ENCODE measurements at regions not wholly inside any gene's neighbourhood (a gene's known extent, or its start where the extent isn't known, plus 50 kb on each side); places are given as distances from the start of the nearest gene placed in this dataset.
"Not testable (repeated sequence)": the region's sequence is repeated elsewhere in the genome, so short reads cannot be mapped to it uniquely, and the experiment has no call there.

DNA sequence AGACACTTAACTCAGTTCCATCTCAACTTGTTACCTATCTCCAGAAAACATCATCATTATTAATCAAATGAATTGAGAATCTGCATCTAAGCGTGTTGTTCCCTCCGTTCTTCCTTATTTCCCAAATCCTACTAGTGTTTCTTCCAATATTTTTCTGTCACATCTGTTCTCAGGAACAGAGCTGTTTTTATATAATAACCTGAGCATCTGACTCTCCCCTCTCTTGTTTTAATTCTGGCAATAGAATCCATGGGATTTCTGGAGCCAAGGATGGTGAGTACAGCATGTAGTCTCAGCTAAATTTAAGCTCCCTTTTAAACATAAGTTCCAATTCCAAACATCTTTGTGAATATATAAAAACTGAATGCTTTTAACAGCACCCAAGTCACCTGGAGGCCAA lies 558.3 kb downstream of the DTWD2 start:
- in situ Hi-C loops (cut with HindIII; ENCODE audit: low sequenced_read_pairs): no loop called here

DNA sequence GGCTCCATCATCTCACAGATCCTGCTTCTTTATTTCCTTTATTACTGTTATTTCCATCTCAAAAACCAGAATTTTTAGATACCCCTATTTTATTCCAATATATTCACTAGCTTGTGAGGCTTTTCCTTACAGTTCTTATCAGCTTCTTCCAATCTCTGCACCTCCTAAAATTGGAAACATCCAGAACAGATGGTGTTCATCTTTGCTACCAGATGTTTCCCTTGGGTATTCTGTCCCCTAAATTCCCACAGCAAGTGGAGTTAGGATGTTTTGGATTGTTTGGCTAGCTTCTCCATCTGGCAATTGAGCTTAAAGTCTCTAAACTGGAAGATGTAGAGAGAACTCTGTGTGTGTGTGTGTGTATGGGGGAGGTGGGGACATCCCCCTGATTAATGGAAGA lies 580.4 kb downstream of the DTWD2 start:
- in situ Hi-C loops (cut with HindIII; ENCODE audit: low sequenced_read_pairs): no loop called here

DNA sequence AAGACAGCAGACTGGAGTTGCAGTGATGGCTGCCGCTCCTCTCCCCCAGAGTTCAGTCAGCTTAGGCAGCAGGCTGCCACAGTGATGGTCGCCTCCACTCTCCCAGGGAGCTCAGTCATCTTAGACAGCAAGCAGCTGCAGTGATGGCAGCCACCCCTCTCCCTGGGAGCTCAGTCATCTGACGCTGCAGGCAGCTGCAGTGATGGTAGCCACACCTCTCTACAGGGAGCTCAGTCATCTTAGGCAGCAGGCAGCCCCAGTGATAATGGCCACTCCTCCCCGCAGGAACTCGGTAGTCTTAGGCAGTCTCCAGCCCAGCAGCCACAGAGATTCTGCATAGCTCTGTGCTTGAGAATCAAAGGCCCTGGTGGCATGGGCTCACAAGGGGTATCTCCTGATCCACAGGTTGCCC lies 582.7 kb downstream of the DTWD2 start:
- in situ Hi-C loops (cut with HindIII; ENCODE audit: low sequenced_read_pairs): no loop called here

DNA sequence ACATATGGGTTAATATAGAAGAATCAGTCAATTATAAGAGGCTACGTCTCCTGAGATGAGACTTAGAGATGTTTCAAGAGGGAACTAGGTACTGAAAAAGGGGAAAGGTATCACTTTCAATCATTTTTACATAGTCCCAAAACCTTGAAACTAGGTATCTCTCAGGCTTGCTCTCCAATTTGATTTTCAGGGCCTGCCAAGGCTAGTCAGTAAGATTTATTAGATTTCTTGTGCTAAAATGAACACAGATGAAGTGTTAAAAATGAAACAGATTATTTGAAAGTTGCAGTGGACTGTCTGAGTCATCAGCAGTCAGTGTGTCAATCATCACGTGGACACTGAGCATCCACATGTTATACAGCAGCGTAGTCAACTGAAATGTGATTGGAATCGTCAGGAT lies 591.1 kb downstream of the DTWD2 start:
- in situ Hi-C loops (cut with HindIII; ENCODE audit: low sequenced_read_pairs): no loop called here

DNA sequence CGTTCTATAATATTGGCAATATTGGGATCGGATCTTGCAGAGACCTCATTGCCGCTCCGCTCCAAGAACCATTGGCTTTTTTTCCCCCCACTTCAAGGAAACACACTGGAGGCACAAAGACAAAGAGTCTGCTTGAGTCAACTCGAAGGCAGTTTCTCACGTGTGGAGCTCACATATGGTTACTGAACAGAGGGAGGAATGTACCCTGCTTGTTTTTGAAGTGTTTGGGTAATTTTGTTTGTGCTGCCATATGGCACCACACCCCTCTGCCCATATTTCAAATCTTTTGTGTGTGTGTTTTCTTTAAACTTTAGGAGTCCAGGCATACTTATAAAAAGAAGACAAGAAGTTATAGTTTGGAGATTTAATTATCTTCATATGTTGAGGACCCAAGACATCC lies 595.9 kb downstream of the DTWD2 start:
- in situ Hi-C loops (cut with HindIII; ENCODE audit: low sequenced_read_pairs): no loop called here

DNA sequence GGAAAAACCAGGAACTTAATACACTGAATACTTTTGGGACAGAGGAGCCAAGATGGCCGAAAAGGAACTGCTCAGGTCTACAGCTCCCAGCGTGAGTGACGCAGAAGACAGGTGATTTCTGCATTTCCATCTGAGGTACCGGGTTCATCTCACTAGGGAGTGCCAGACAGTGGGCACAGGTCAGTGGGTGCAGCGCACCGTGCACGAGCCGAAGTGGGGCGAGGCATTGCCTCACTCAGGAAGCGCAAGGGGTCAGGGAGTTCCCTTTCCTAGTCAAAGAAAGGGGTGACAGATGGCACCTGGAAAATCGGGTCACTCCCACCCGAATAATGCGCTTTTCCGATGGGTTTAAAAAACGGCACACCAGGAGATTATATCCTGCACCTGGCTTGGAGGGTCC lies 605.4 kb downstream of the DTWD2 start:
- in situ Hi-C loops (cut with HindIII; ENCODE audit: low sequenced_read_pairs): not testable (repeated sequence)

DNA sequence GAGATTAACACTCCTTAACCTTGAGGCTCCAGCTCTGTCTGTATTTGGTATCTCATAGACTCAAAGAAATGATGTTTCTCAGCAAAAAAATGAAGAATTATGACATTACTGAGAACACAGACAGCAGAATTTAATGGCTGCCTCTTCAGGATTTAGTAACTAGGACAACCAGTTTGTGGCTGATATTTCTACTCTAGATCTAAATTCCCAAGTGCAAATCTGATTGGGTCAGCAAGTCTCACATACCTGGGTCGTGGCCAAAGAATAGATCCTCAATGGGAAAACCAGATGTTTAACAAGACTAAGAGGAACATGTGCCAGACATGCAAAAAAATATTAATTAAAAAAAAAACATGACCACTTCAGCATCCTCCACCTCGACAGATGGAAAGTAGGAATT lies 608.9 kb downstream of the DTWD2 start:
- in situ Hi-C loops (cut with HindIII; ENCODE audit: low sequenced_read_pairs): no loop called here

DNA sequence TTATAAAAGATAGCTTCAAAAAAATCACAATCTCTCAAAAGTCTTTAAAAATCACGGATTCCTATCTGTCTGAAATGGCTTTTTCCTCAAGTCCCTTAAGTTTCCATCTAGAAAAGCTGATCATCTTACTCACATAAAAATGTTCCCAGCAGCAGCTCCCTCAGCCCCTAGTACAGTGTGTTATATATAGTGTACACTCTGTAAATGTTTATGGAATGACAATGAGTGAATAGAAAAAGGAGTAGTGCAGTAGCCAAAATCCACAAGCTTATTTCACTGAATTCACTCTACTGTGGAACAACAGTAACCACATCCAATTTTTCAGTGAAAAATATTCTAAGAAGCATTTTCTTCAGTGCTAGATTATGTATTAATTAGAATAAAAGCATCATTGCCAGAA lies 609.4 kb downstream of the DTWD2 start:
- in situ Hi-C loops (cut with HindIII; ENCODE audit: low sequenced_read_pairs): no loop called here

DNA sequence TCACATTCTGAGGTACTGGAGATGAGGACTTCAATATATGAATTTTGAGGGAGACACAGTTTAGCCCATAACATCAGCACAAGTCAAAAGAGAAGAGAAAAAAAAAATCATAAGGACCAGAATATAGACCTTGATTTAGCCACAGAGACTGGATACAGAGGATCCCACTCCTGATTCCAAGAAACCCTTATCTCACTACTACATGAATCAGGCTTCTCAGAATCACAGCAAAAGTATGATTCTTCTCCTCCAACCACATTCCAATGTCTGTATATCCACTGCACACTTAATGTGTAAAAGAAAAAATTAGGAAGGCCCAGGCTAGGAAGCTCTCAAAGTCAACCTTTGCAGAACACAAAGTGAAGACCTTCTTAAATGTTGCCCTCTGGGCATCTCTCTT lies 610.9 kb downstream of the DTWD2 start:
- in situ Hi-C loops (cut with HindIII; ENCODE audit: low sequenced_read_pairs): no loop called here

DNA sequence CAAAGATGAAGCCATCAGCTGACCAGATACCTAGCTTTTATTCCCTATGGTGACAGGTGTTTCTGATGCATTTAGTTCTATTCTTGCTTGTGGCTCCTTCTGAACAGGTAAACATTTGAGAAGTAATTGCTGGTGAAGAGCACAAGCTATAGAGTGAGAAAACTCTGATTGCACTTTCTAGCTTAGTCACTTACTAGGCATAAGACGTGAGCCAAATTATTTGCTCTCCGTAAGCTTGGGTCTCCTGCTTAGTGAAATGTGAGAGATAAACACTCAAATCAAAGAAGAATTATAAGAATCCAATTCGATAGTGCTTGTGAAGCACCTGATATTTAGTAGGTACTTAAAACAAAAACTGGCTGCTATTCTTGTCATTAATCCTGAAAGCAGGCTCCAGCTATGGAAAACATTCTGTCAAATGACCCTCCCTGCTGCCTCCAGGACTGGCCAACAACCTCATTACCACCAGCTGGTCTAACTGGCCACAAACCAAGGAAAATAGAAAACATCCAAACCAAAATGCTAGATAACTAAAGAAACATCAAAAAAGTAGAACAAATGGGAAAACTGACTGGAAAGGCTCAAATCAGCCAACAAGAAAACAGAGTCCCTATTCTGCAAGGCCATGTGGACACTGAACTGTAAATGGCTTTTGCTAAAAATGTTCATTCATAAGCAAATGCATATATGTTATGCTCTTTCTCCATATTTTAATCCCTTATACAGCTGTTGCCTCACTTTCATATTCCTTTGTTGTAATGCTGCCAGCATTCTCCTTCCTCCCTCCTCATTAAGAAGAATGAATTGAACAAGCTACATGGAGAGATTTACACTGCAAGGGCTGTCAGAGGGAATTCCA lies 616.1 kb downstream of the DTWD2 start:
- in situ Hi-C loops (cut with HindIII; ENCODE audit: low sequenced_read_pairs): no loop called here

DNA sequence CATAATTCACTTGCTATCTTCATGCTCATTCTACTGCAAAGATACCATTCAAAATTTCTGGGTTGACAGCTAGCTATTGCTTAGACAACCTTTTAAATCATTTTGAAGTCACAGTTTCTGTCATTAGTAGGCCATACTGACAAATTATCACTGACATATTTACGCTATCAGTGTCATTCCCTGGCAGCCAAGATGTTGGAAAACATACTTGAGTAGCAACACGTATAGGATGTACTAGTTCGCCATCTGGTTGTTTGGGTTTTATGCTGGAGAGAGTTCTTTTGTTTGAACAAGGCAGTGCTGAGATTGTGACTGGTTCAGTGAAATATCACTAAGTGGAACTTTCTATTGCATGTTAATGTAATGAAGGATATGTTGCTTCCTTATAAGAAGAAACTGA lies 621.9 kb downstream of the DTWD2 start:
- in situ Hi-C loops (cut with HindIII; ENCODE audit: low sequenced_read_pairs): no loop called here

DNA sequence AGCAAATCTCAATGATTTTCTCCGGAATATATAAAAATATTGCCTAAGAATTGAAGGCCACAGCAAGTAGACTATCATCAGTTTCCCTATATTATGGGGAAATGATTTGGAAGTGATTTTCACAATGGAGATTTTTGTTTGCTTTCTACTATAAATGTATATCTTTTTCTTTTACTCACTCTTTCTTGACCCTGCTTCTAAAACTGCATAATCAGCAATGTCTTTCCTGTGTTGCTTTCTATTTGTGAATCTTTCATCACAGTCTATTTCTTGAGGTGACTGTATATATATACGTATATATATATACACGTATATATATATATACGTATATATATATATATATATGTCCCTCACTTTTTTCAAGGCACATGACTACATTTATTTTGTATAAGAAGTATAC lies 622.6 kb downstream of the DTWD2 start:
- in situ Hi-C loops (cut with HindIII; ENCODE audit: low sequenced_read_pairs): no loop called here

DNA sequence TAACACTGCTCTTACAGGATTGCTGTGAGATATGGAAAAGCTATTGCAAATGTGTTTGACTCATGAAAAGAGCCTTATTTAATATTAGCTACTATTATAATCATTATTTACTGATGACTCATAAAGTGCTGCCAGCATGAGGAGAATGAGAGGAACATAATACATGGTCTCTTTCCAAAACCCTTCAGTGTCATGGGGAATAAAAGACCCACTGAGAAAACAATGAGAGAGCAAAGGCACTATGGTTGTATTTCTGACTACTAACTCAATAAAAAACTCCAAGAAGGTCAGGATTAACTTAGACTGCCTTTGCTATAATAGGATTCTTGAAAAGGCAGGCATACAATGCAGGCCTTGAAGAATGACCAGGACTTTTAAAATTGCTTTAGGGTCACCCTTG lies 633.5 kb downstream of the DTWD2 start:
- in situ Hi-C loops (cut with HindIII; ENCODE audit: low sequenced_read_pairs): no loop called here

DNA sequence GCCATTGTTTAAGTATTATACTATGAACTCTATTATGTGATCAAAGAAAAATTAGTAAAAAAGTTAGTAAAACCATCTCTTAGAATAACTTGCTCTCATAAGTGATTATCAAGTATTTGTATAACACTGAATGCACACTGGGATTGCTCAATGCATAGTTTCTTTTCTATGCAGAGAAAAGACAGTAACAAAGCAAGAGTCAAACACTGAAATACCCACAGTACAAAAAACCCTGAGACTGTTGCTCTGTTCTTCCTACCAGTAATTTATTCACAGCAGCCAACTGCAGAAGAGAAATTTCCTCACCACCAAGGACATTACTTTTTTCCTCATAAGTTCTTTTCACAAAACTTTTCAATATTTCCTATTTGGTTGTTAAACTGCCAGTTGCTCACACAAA lies 634.4 kb downstream of the DTWD2 start:
- in situ Hi-C loops (cut with HindIII; ENCODE audit: low sequenced_read_pairs): no loop called here

DNA sequence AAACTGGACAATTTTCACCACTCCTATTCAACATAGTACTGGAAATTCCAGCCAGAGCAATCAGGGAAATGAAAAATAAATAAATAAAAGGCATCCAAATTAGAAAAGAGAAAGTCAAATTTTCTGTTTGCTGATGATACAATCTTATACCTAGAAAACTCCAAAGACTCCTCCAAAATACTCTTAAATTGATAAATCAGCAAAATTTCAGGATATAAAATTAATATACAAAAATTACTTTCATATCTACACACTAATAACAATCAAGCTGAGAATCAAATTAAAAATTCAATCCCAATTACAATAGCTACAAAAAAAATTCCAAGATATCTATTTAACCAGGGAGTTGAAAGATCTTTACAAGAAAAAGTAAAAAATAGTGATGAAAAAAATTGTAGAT lies 651.9 kb downstream of the DTWD2 start:
- in situ Hi-C loops (cut with HindIII; ENCODE audit: low sequenced_read_pairs): no loop called here

DNA sequence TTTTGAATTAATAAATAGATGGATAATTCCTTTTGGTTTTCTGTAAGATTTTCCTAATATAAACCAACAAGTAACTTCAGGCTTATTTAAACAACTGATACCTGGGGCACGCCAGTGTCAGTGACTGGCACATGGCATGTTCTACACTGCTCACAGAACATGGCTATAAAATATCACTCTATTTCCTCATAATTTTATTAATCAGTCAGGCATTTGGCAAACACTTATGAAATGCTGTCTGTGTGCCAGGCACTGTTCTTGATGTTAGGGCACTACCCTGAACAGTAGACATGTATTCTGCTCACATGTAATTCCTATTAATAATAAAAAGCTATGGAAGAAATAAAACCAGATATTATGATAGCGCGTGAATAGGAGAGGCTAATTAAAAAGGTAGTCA lies 661.0 kb downstream of the DTWD2 start:
- in situ Hi-C loops (cut with HindIII; ENCODE audit: low sequenced_read_pairs): no loop called here

DNA sequence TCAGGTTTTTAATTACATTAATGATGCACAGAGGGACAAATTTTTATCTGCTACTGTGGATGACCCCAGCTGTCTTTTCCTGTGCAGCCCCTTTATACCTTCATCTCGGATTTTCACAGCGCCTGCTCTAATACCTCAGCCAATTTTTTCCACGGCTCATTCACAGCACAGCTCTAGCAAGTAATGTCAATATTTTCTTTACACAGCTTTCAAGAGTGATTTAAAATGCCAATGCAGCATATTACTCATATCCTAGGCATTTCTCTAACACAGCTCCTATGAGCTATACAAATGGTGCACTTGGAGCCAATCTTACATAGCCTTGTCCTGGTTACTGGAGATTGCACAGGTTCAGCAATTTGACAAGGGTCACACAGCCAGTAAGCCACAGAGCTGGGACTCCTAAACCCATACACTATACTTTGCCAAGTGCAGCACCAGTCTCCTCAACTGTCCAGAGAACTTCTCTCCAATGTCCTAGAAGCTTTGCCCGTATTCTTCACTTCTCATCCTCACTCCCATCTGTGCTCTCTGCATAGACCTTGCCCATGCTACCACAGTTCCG lies 661.8 kb downstream of the DTWD2 start:
- in situ Hi-C loops (cut with HindIII; ENCODE audit: low sequenced_read_pairs): no loop called here

DNA sequence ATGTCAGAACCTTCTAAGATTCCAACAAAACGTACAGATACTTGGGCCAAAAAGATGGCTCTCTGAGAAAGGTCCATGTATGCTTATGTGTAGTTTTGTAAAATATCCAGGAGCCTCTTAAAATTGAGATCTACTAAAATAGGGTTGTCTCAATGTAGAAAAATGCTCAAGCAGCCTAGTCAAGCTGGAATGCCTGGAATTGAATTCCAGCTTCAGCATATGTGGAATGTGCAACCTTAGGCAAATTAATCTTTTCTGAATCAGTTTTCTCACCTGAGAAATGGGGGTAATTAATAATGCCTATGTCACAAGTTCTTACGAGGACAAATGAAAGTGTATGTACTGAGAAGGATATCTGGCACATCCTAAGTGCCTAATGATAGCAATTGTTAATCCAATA lies 662.4 kb downstream of the DTWD2 start:
- in situ Hi-C loops (cut with HindIII; ENCODE audit: low sequenced_read_pairs): no loop called here

DNA sequence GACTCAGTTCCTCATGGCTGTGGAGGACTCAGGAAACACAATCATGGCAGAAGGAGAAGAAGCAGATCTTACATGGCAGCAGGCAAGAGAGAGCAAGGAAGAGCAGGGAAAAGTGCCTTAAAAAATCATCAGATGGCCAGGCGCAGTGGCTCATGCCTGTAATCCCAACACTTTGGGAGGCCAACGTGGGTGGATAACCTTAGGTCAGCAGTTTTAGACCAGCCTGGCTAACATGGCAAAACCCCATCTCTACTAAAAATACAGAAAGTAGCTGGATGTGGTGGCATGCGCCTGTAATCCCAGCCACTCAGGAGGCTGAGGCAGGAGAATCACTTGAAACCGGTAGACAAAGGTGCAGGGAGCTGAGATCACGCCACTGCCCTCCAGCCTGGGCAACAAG lies 664.6 kb downstream of the DTWD2 start:
- in situ Hi-C loops (cut with HindIII; ENCODE audit: low sequenced_read_pairs): not testable (repeated sequence)

DNA sequence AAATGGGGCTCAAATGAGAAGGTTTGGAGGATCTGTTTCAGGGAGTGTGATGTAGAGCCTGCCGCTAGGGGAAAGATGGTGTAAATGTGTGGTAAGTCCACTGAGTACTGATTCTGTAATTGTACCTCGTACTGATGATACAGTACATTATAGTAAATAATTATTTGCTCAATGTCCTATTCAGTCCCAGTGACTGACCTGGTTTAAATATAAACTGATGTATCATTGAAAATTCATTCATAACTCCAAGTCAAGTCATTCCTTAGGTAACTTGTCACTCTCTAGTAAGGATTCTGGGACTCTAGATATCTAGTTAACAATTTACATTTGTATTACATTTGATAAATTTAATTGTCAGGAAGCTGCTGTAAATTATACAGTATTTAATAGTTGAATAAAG lies 667.3 kb downstream of the DTWD2 start:
- in situ Hi-C loops (cut with HindIII; ENCODE audit: low sequenced_read_pairs): no loop called here

DNA sequence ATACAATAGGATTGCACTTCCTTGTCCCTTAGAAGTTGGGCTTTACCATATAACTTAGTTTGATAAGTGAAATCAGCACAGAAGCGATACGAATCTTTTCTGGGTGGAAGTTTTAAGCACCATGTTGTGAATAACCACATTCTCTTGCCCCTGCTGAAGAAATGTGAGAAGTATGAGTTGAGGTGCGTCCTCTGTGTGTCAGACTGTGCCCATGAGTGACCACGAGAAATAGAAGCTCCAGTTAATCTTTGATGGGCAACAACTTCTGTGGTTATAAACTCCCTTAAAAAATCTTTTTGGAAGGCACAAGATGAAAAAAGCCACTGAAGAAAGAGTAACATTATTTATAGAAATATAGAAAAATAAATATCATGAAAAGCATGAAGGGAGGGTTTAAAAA lies 668.2 kb downstream of the DTWD2 start:
- in situ Hi-C loops (cut with HindIII; ENCODE audit: low sequenced_read_pairs): no loop called here

DNA sequence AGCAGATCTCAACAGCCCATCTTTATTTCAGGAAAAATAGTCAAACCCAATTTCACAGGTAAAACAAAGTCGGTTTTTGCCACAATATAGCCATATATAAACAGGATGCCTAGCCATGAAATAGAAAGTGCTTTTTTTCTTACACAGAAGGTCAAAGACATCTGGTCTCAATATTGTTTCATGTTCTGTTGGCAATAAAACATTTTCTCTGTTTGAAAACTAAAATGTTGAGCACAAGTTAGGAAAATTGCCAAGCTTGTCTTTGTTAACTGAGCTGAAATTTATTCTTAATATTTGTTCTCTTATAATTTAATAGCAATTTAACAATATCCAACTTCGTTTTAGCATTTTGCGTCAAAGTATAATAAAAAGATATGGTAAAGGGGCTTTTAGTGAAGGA lies 673.4 kb downstream of the DTWD2 start:
- in situ Hi-C loops (cut with HindIII; ENCODE audit: low sequenced_read_pairs): no loop called here

All from endothelial cell of hepatic sinusoid (primary cell).